ENCODE measurements at regions not wholly inside any gene's neighbourhood (a gene's known extent, or its start where the extent isn't known, plus 50 kb on each side); places are given as distances from the start of the nearest gene placed in this dataset.

GRCh38 chr10:118841881-118842605 is 87.3 kb upstream of the CACUL1 start:
- Histone ChIP-seq H3K27ac (no peak overlapping the region), H3K4me3 (ENCODE audit: low read depth, low read length) (no peak overlapping the region), H3K27me3 (replicated peaks) (no peaks in the 10 kb centered on the region), H3K36me3 (replicated peaks) (no peaks in the 10 kb centered on the region)
- TF ChIP-seq CTCF (IDR thresholded peaks at IDR 0.05; ENCODE audit: low read depth, low read length, missing control alignments), result no peak
- in situ Hi-C loops (cut with HindIII; ENCODE audit: low pct_ligation_motif_present, low sequenced_read_pairs), result no loop called here
- no peak for DNase-seq

GRCh38 chr10:118842843-118843624 is 88.3 kb upstream of the CACUL1 start:
- Histone ChIP-seq H3K36me3 (replicated peaks) (no peaks in the 10 kb centered on the region), H3K27me3 (replicated peaks) (no peaks in the 10 kb centered on the region), H3K4me3 (ENCODE audit: low read depth, low read length) (no peak overlapping the region), H3K27ac (no peak overlapping the region)
- in situ Hi-C loops (cut with HindIII; ENCODE audit: low pct_ligation_motif_present, low sequenced_read_pairs), result no loop called here
- no peak for TF ChIP-seq CTCF (IDR thresholded peaks at IDR 0.05; ENCODE audit: low read depth, low read length, missing control alignments)
- DNase-seq, result no peak

- no peak for TF ChIP-seq CTCF (IDR thresholded peaks at IDR 0.05; ENCODE audit: low read depth, low read length, missing control alignments)
- DNase-seq, result no peak
- H3K27ac ChIP-seq, result no peak overlapping the region
- H3K4me3 ChIP-seq (ENCODE audit: low read depth, low read length), result no peak overlapping the region
- in situ Hi-C loops (cut with HindIII; ENCODE audit: low pct_ligation_motif_present, low sequenced_read_pairs), result no loop called here
- H3K27me3 ChIP-seq (replicated peaks), result no peaks in the 10 kb centered on the region
- H3K36me3 ChIP-seq (replicated peaks), result no peaks in the 10 kb centered on the region
Measured at GRCh38 chr10:118843647-118844265, 89.0 kb upstream of the CACUL1 start.

GRCh38 chr10:118844731-118845521 is 90.2 kb upstream of the CACUL1 start:
- no peak overlapping the region for H3K4me3 ChIP-seq (ENCODE audit: low read depth, low read length)
- in situ Hi-C loops (cut with HindIII; ENCODE audit: low pct_ligation_motif_present, low sequenced_read_pairs), result no loop called here
- no peaks in the 10 kb centered on the region for H3K36me3 ChIP-seq (replicated peaks)
- no peak for DNase-seq
- no peaks in the 10 kb centered on the region for H3K27me3 ChIP-seq (replicated peaks)
- H3K27ac ChIP-seq, result no peak overlapping the region
- TF ChIP-seq CTCF (IDR thresholded peaks at IDR 0.05; ENCODE audit: low read depth, low read length, missing control alignments), result no peak

GRCh38 chr10:118845776-118846175 is 91.0 kb upstream of the CACUL1 start:
- no peak for TF ChIP-seq CTCF (IDR thresholded peaks at IDR 0.05; ENCODE audit: low read depth, low read length, missing control alignments)
- H3K27ac ChIP-seq, result no peak overlapping the region
- no peak for DNase-seq
- H3K4me3 ChIP-seq (ENCODE audit: low read depth, low read length), result no peak overlapping the region
- in situ Hi-C loops (cut with HindIII; ENCODE audit: low pct_ligation_motif_present, low sequenced_read_pairs), result no loop called here
- no peaks in the 10 kb centered on the region for H3K27me3 ChIP-seq (replicated peaks)
- no peaks in the 10 kb centered on the region for H3K36me3 ChIP-seq (replicated peaks)
